HG02943 (cell line): ENCODE measurements at regions not wholly inside any gene's neighbourhood (a gene's known extent, or its start where the extent isn't known, plus 50 kb on each side); places are given as distances from the start of the nearest gene placed in this dataset.
A peak's percentile ranks its signal among the peaks of the same experiment; 100 is the strongest.
"Not testable (repeated sequence)": the region's sequence is repeated elsewhere in the genome, so short reads cannot be mapped to it uniquely, and the experiment has no call there.

Source experiments
- ATAC-seq: cut with Tn5 transposase; IDR thresholded peaks from one replicate; pipeline ENCODE4 v1.9.1; 2021; ENCODE audit warnings: mild to moderate bottlenecking, low read depth, moderate library complexity; ENCODE audit not compliant: unreplicated experiment

DNA sequence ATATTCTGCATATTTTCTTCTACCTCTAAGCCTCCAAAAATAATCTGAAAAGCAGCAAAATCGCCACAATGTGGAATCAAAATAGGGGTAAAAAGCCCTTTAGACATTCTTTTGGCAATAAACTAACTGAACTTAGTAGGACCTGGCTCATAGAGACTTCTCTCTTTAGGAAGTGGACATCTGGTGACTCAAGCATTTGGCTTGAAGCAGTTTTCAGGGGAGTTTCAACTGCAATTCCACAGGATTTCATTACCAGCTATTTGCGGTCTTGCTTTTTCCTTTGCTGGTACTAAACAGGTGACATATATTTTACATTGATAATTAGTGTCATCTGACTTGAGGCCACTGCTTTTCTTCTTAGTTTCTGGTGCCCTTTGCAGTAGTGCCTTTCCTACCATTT, 173.2 kb upstream of the FBN2 start:
- ATAC-seq = no peak

DNA sequence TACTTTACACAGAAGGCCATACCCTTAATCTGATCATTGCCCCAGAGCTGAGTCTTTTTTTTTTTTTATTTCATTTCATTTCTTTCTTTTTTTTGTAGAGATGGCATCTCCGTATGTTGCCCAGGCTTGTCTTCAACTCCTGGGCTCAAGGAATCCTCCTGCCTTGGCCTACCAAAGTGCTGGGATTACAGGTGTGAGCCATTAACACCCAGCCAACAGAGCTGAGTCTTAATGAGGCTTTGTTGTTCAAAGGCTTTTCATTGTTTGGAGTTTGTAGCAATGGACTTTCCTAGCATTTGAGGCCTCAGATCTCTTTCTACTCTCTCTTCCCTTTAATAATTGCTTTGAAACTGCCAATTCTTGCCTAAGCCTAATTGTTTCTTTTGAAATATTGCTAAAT, 176.5 kb upstream of the FBN2 start:
- no peak for ATAC-seq

GRCh38 chr5:128722551-128722950, 184.5 kb upstream of the FBN2 start:
- no peak for ATAC-seq

DNA sequence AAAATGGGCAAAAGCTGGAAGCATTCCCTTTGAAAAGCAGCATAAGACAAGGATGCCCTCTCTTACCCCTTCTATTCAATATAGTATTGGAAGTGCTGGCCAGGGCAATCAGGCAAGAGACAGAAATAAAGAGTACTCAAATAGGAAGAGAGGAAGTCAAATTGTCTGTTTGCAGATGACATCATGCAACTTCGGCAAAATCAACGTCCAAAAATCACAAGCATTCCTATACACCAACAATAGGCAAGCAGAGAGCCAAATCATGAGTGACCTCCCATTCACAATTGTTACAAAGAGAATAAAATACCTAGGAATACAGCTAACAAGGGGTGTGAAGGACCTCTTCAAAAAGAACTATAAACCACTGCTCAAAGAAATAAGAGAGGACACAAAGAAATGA, 192.0 kb upstream of the FBN2 start:
- ATAC-seq = not testable (repeated sequence)

DNA sequence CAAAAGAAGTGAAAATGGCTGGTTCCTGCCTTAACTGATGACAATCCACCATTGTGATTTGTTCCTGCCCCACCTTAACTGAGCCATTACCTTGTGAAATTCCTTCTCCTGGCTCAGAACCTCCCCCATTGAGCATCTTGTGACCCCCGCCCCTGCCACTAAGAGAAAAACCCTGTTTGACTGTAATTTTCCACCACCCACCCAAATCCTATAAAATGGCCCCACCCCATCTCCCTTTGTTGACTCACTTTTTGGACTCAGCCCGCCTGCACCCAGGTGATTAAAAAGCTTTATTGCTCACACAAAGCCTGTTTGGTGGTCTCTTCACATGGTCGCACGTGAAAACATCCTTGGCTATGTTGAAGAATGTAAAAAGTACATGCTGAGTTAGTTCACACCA, 197.6 kb upstream of the FBN2 start:
- ATAC-seq = not testable (repeated sequence)

DNA sequence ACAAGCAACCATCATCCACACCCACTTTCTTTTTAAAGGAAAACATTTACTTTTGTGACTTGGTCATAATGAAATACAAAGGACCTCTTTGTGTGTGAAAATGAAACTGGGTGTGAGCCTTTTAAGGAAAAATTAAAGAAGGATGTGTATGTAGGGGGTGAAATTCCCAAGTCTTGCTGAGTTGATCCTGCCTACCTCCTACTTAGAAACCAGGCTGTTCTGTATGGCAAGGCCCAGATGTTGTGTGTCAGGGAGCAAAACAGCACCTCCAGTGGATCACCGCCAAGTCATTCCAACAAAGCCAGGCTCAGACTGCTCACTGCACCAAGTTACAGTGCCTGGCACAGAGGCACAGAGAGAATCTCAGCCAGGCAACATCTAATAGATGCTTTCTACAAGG, 198.5 kb upstream of the FBN2 start:
- ATAC-seq = no peak

GRCh38 chr5:128749136-128749898, 211.3 kb upstream of the FBN2 start:
- ATAC-seq = no peak

GRCh38 chr5:128750155-128750554, 212.1 kb upstream of the FBN2 start:
- ATAC-seq = no peak

DNA sequence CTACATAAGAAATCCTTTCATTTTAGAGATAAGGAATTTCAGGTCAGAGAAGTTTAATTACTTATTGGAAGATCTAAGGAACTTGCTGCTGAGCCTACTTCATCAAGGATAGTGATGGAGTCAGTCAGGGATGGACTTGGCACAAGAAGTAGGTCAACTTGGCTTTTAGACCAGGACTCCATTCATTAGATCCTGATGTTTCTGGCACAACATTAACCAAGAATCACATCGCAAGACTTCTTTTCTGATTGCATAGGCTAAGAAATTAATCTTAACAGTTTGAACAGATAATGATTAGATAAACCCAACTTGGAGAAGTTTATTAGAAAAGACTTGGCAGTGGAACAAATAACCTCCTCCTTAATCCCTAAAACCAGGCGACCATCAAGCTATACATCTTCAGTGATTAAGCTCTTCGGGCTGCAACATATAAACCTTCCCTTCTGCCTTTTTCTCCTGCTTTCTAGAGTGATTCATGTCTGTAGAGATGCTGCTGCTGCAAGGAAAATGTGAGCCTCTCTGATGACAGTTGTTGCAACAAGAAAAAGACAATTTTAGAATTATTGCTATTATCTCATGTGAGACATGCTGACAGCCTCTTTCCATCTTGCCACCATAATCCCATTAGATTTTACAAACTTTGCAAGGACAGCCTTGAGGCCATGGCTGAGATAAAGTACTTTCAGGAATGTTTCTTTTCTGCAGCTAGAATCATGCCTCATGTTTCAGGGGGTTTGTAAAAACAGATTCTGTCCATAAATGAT, 207.9 kb upstream of the SLC27A6 start:
- no peak for ATAC-seq

GRCh38 chr5:128762661-128763306, 202.5 kb upstream of the SLC27A6 start:
- ATAC-seq = no peak

DNA sequence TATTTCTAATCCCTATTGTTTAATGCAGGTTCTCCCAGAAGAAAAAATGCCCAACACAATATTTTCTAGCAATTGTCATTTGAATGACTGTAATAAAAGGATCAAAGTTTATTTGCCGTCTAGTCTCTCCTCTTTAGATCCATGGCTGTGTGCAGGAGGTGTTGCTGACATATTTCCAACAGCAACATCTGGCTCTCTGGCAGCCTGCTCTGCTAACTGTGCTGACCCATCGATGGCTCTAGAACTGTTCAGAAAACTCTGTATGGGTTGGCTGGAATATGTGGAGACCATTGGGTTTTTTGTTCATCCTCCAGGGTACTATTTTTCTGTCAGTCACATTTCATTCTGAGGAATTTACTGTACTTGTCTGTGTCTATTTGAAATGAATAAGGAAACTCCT, 202.0 kb upstream of the SLC27A6 start:
- no peak for ATAC-seq

DNA sequence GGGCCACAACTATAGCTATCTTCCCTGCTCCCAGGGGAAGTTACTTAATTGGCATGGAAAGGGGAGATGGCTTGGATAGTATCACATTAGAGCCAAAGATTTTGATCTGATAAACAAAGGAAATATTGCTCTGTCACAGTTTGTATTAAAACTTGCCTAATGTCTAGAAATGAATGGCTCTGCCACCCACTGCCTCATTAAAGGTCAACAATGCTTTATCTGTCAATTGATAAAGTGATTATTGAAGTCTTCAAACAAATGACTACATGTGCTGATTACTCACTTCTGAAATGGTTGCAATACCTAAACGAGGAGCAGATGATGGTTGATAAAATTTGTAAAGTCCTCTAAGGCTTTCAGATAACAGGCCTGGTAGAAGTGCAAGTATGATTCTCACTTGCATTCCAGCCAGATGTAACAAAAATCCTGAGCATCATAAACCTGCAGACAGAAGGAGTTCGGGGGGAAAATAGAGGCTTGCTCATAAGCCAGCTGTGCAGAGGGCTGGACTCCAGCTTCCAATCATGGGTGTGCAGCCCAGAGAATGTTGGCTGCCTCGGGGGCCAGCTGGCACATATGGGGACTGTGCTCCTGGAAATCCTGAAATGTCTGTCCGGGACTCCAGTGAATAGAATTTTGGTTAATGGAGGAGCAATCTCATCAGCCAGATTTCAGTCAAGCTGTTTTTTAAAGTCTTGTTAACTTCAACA, 200.5 kb upstream of the SLC27A6 start:
- ATAC-seq = no peak

- ATAC-seq = no peak
Measured at GRCh38 chr5:128765448-128766061, 199.7 kb upstream of the SLC27A6 start.

GRCh38 chr5:128766406-128766805, 198.9 kb upstream of the SLC27A6 start:
- ATAC-seq = no peak

GRCh38 chr5:128770907-128771306, 194.4 kb upstream of the SLC27A6 start:
- ATAC-seq = no peak

GRCh38 chr5:128772356-128772755, 192.9 kb upstream of the SLC27A6 start:
- ATAC-seq = no peak

GRCh38 chr5:128773378-128773777, 191.9 kb upstream of the SLC27A6 start:
- no peak for ATAC-seq

DNA sequence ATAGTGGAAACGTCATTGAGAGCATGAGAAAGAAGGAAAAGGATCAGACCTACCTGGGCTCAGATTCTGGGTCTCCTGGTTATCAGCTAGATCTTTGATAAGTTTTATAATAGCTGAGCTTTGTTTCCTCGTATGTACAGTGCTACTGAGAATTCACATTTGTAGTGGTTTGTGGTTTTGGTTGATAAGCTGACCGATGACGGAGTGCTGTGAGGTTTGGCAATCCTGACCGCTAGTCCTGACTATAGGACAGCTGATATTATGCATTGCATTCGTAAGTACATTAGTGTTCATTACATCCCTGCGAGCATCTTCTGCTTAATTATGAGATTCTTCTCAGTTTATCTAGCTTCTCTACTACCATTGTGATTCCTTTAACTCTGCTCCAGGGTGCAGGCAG, 190.7 kb upstream of the SLC27A6 start:
- no peak for ATAC-seq

GRCh38 chr5:128775558-128775957, 189.7 kb upstream of the SLC27A6 start:
- ATAC-seq = no peak

- ATAC-seq = peak; percentile 77
Measured at GRCh38 chr5:128777052-128777451, 188.2 kb upstream of the SLC27A6 start.
